ENCODE measurements at regions not wholly inside any gene's neighbourhood (a gene's known extent, or its start where the extent isn't known, plus 50 kb on each side); places are given as distances from the start of the nearest gene placed in this dataset.

GRCh38 chr2:241985986-241986329 lies 116.4 kb downstream of the RTP5 start:
- H3T11ph ChIP-seq (ENCODE audit: low read length): no peak overlapping the region
- no peak overlapping the region for H4K91ac ChIP-seq (ENCODE audit: insufficient read length, low read depth, low read length)
- no CpG with 5 or more reads among the region's 5 CpGs for WGBS (ENCODE audit: extremely low coverage, insufficient read length, low lambda C conversion rate)
- H2BK15ac ChIP-seq (ENCODE audit: low read depth, low read length): no peak overlapping the region
- no peaks in the 10 kb centered on the region for H3K79me2 ChIP-seq (ENCODE audit: insufficient read depth, low read length)
- H3K4ac ChIP-seq (ENCODE audit: low read depth, low read length): no peak overlapping the region
- no peaks in the 10 kb centered on the region for H3K9me3 ChIP-seq (ENCODE audit: control insufficient read depth, low read depth, low read length)
- no peak overlapping the region for H3K14ac ChIP-seq (ENCODE audit: insufficient read depth, low read length)
- no peak overlapping the region for H3K9ac ChIP-seq (ENCODE audit: extremely low read depth, insufficient read length, low read length)
- Mint-ChIP-seq H3K36me3 (ENCODE audit: insufficient read depth in 1 of 3, low read depth in 3 of 3) (peaks cover 2 to 15% (median 4%) of the 10 kb centered on the region in 3 experiments; a peak in 5 of 7 replicates), H3K4me1 (no peaks in the 10 kb centered on the region), H3K9me3 (peaks cover 26 to 30% of the 10 kb centered on the region in 2 experiments), H3K4me3 (no peak overlapping the region), H3K27me3 (ENCODE audit: low read depth) (peaks cover 24% of the 10 kb centered on the region), H3K27ac (no peak overlapping the region)
- no peak overlapping the region for H3K18ac ChIP-seq (ENCODE audit: insufficient read length, low read depth, low read length)
- no peaks in the 10 kb centered on the region for H4K20me1 ChIP-seq (ENCODE audit: control insufficient read depth, insufficient read depth, insufficient read length)
- no peak overlapping the region for H2BK20ac ChIP-seq (ENCODE audit: low read depth, low read length, poor library complexity, severe bottlenecking)
- H2AFZ ChIP-seq (ENCODE audit: low read length): no peak overlapping the region
- no peaks in the 10 kb centered on the region for H3K79me1 ChIP-seq (ENCODE audit: insufficient read depth, low read depth, low read length, poor library complexity, severe bottlenecking)
- H3K27me3 ChIP-seq (ENCODE audit: insufficient read depth, low read length): no peaks in the 10 kb centered on the region
- H2BK5ac ChIP-seq (ENCODE audit: insufficient read length, low read length): no peak overlapping the region
- H3K23me2 ChIP-seq (ENCODE audit: insufficient read length, low read depth, low read length, poor library complexity, severe bottlenecking): no peaks in the 10 kb centered on the region
- TF ChIP-seq CTCF (conservative IDR thresholded peaks at IDR 0.05): no peak
- no peak overlapping the region for H2BK120ac ChIP-seq (ENCODE audit: low read depth, low read length, poor library complexity, severe bottlenecking)
- no peak overlapping the region for H4K5ac ChIP-seq (ENCODE audit: insufficient read length, low read depth, low read length)
- no peaks in the 10 kb centered on the region for H3K4me1 ChIP-seq (ENCODE audit: insufficient read depth, low read length)
- no peak overlapping the region for H3K4me2 ChIP-seq (ENCODE audit: insufficient read depth, insufficient read length, low read length)
- H4K8ac ChIP-seq (replicated peaks; ENCODE audit: insufficient read length, low read depth, low read length): no peak overlapping the region
- H3K23ac ChIP-seq (ENCODE audit: insufficient read length, low read depth, low read length): no peak overlapping the region
- H2AK5ac ChIP-seq (ENCODE audit: insufficient read length, low read length): no peak overlapping the region
- no peak overlapping the region for H3K56ac ChIP-seq (ENCODE audit: insufficient read length, low read depth, low read length)
- H3K27ac ChIP-seq (ENCODE audit: insufficient read length, low read depth, low read length): no peak overlapping the region
- H2BK12ac ChIP-seq (ENCODE audit: insufficient read length, low read depth, low read length): no peak overlapping the region
- DNase-seq: peak; percentile 3
